ENCODE measurements at regions not wholly inside any gene's neighbourhood (a gene's known extent, or its start where the extent isn't known, plus 50 kb on each side); places are given as distances from the start of the nearest gene placed in this dataset.

- Histone ChIP-seq H2AFZ (ENCODE audit: low read length) (no peak overlapping the region), H3K36me3 (ENCODE audit: low read depth, low read length) (no peaks in the 10 kb centered on the region), H4K20me1 (ENCODE audit: low read length) (no peaks in the 10 kb centered on the region), H3K9ac (ENCODE audit: low read length) (no peak overlapping the region), H3K9me3 (ENCODE audit: low read length) (no peaks in the 10 kb centered on the region), H3K27ac (ENCODE audit: low read length) (no peak overlapping the region), H3K4me3 (ENCODE audit: low read length) (no peak overlapping the region), H3K4me2 (ENCODE audit: low read length) (no peak overlapping the region), H3K79me2 (ENCODE audit: low read length) (no peaks in the 10 kb centered on the region), H3K27me3 (ENCODE audit: low read length) (no peaks in the 10 kb centered on the region), H3K4me1 (ENCODE audit: insufficient read depth, low read length) (peaks cover 5% of the 10 kb centered on the region), H3F3A (ENCODE audit: low read length, unreplicated experiment) (no peaks in the 10 kb centered on the region), H3K9me2 (replicated peaks; ENCODE audit: low read length) (no peaks in the 10 kb centered on the region)
- POLR2A ChIA-PET (ENCODE audit: unreplicated experiment): no interaction called here
- ATAC-seq (no peak), DNase-seq (no peak)
- no TSS peak for BruUV-seq (replicated peaks)
- TF ChIP-seq EZH2phosphoT487 (IDR thresholded peaks at IDR 0.05; ENCODE audit: borderline replicate concordance, low read length) (no peak), EZH2 (IDR thresholded peaks at IDR 0.05; ENCODE audit: low read length, unreplicated experiment) (no peak), CTCF (conservative IDR thresholded peaks at IDR 0.05; ENCODE audit: low read depth, low read length) (no peak)
- intact Hi-C loops (cut with micrococcal nuclease): no loop called here
- CTCF ChIA-PET: no interaction called here
Measured at GRCh38 chr1:14339288-14339687, 259.2 kb upstream of the KAZN start.

GRCh38 chr1:14340002-14340785 lies 258.3 kb upstream of the KAZN start:
- no peak overlapping the region for H3K4me2 ChIP-seq (ENCODE audit: low read length)
- H4K20me1 ChIP-seq (ENCODE audit: low read length): no peaks in the 10 kb centered on the region
- no peaks in the 10 kb centered on the region for H3F3A ChIP-seq (ENCODE audit: low read length, unreplicated experiment)
- no peaks in the 10 kb centered on the region for H3K9me3 ChIP-seq (ENCODE audit: low read length)
- intact Hi-C loops (cut with micrococcal nuclease): no loop called here
- no peaks in the 10 kb centered on the region for H3K9me2 ChIP-seq (replicated peaks; ENCODE audit: low read length)
- H3K9ac ChIP-seq (ENCODE audit: low read length): no peak overlapping the region
- no peak for DNase-seq
- peaks cover 5% of the 10 kb centered on the region for H3K4me1 ChIP-seq (ENCODE audit: insufficient read depth, low read length)
- no peaks in the 10 kb centered on the region for H3K27me3 ChIP-seq (ENCODE audit: low read length)
- CTCF ChIA-PET: no interaction called here
- ATAC-seq: no peak
- no peak overlapping the region for H3K4me3 ChIP-seq (ENCODE audit: low read length)
- no TSS peak for BruUV-seq (replicated peaks)
- no peaks in the 10 kb centered on the region for H3K36me3 ChIP-seq (ENCODE audit: low read depth, low read length)
- POLR2A ChIA-PET (ENCODE audit: unreplicated experiment): no interaction called here
- H3K79me2 ChIP-seq (ENCODE audit: low read length): no peaks in the 10 kb centered on the region
- H3K27ac ChIP-seq (ENCODE audit: low read length): no peak overlapping the region
- TF ChIP-seq EZH2 (IDR thresholded peaks at IDR 0.05; ENCODE audit: low read length, unreplicated experiment): no peak
- TF ChIP-seq EZH2phosphoT487 (IDR thresholded peaks at IDR 0.05; ENCODE audit: borderline replicate concordance, low read length): no peak
- TF ChIP-seq CTCF (conservative IDR thresholded peaks at IDR 0.05; ENCODE audit: low read depth, low read length): no peak
- no peak overlapping the region for H2AFZ ChIP-seq (ENCODE audit: low read length)

GRCh38 chr1:14341147-14341546 lies 257.3 kb upstream of the KAZN start:
- H3K9me3 ChIP-seq (ENCODE audit: low read length): no peaks in the 10 kb centered on the region
- H3K4me3 ChIP-seq (ENCODE audit: low read length): no peak overlapping the region
- H3K4me2 ChIP-seq (ENCODE audit: low read length): no peak overlapping the region
- intact Hi-C loops (cut with micrococcal nuclease): no loop called here
- no peaks in the 10 kb centered on the region for H4K20me1 ChIP-seq (ENCODE audit: low read length)
- no peak for ATAC-seq
- H3K27me3 ChIP-seq (ENCODE audit: low read length): no peaks in the 10 kb centered on the region
- H2AFZ ChIP-seq (ENCODE audit: low read length): no peak overlapping the region
- no peak for TF ChIP-seq EZH2 (IDR thresholded peaks at IDR 0.05; ENCODE audit: low read length, unreplicated experiment)
- no peak for TF ChIP-seq EZH2phosphoT487 (IDR thresholded peaks at IDR 0.05; ENCODE audit: borderline replicate concordance, low read length)
- no peak for TF ChIP-seq CTCF (conservative IDR thresholded peaks at IDR 0.05; ENCODE audit: low read depth, low read length)
- H3K9ac ChIP-seq (ENCODE audit: low read length): no peak overlapping the region
- DNase-seq: no peak
- BruUV-seq (replicated peaks): no TSS peak
- peaks cover 14% of the 10 kb centered on the region for H3K4me1 ChIP-seq (ENCODE audit: insufficient read depth, low read length)
- ChIA-PET CTCF (no interaction called here), POLR2A (ENCODE audit: unreplicated experiment) (no interaction called here)
- H3K79me2 ChIP-seq (ENCODE audit: low read length): no peaks in the 10 kb centered on the region
- no peak overlapping the region for H3K27ac ChIP-seq (ENCODE audit: low read length)
- no peaks in the 10 kb centered on the region for H3F3A ChIP-seq (ENCODE audit: low read length, unreplicated experiment)
- H3K9me2 ChIP-seq (replicated peaks; ENCODE audit: low read length): no peaks in the 10 kb centered on the region
- H3K36me3 ChIP-seq (ENCODE audit: low read depth, low read length): no peaks in the 10 kb centered on the region
